ENCODE measurements at regions not wholly inside any gene's neighbourhood (a gene's known extent, or its start where the extent isn't known, plus 50 kb on each side); places are given as distances from the start of the nearest gene placed in this dataset.
"Not testable (repeated sequence)": the region's sequence is repeated elsewhere in the genome, so short reads cannot be mapped to it uniquely, and the experiment has no call there.

GRCh38 chr19:31825134-31826094 is 476.2 kb upstream of the TSHZ3 start:
- no peak for DNase-seq

- no peak for DNase-seq
Measured at GRCh38 chr19:31826325-31826724, 477.1 kb upstream of the TSHZ3 start.

GRCh38 chr19:31831421-31832175 is 482.4 kb upstream of the TSHZ3 start:
- DNase-seq, result no peak

- DNase-seq, result no peak
Measured at GRCh38 chr19:31832176-31832548, 482.9 kb upstream of the TSHZ3 start.

- no peak for DNase-seq
Measured at GRCh38 chr19:31834070-31834469, 484.8 kb upstream of the TSHZ3 start.

- DNase-seq, result no peak
Measured at GRCh38 chr19:31838163-31838815, 489.1 kb upstream of the TSHZ3 start.

GRCh38 chr19:31840371-31840770 is 491.1 kb upstream of the TSHZ3 start:
- no peak for DNase-seq

- DNase-seq, result no peak
Measured at GRCh38 chr19:31841755-31842154, 492.5 kb upstream of the TSHZ3 start.

- DNase-seq, result no peak
Measured at GRCh38 chr19:31863122-31863521, 482.3 kb upstream of the ZNF507 start.

GRCh38 chr19:31874313-31874712 is 471.1 kb upstream of the ZNF507 start:
- DNase-seq, result no peak

GRCh38 chr19:31875591-31875990 is 469.8 kb upstream of the ZNF507 start:
- DNase-seq, result no peak

GRCh38 chr19:31880283-31880682 is 465.1 kb upstream of the ZNF507 start:
- DNase-seq, result no peak

- DNase-seq, result no peak
Measured at GRCh38 chr19:31881988-31882387, 463.4 kb upstream of the ZNF507 start.

- DNase-seq, result no peak
Measured at GRCh38 chr19:31882709-31883108, 462.7 kb upstream of the ZNF507 start.

- no peak for DNase-seq
Measured at GRCh38 chr19:31883296-31883990, 462.0 kb upstream of the ZNF507 start.

GRCh38 chr19:31885280-31885853 is 460.0 kb upstream of the ZNF507 start:
- no peak for DNase-seq

- DNase-seq, result no peak
Measured at GRCh38 chr19:31890230-31890629, 455.2 kb upstream of the ZNF507 start.

- no peak for DNase-seq
Measured at GRCh38 chr19:31892060-31892459, 453.4 kb upstream of the ZNF507 start.

GRCh38 chr19:31893491-31893890 is 451.9 kb upstream of the ZNF507 start:
- not testable (repeated sequence) for DNase-seq

GRCh38 chr19:31894451-31894850 is 451.0 kb upstream of the ZNF507 start:
- DNase-seq, result no peak

GRCh38 chr19:31897292-31897691 is 448.1 kb upstream of the ZNF507 start:
- DNase-seq, result no peak

- DNase-seq, result no peak
Measured at GRCh38 chr19:31900991-31901390, 444.4 kb upstream of the ZNF507 start.

GRCh38 chr19:31902821-31903220 is 442.6 kb upstream of the ZNF507 start:
- DNase-seq, result no peak
